A673 (cell line): ENCODE measurements at regions not wholly inside any gene's neighbourhood (a gene's known extent, or its start where the extent isn't known, plus 50 kb on each side); places are given as distances from the start of the nearest gene placed in this dataset.

Experiments
- BruUV-seq: library from RNA; stranded (reverse); fragments of 400-500 nt; replicated peaks from 2 replicates; lab custom pipeline; 2021; lab: Mats Ljungman, UMichigan
- CTCF ChIA-PET: fragments of 300-600 bp; sonication (Branson Sonifier 250); formaldehyde crosslinking; loops from one replicate; lab custom pipeline; 2022; ENCODE audit warnings: antibody characterized with exemption; lab: Charles Lee
- POLR2A ChIA-PET: fragments of 300-600 bp; sonication (Branson Sonifier 250); formaldehyde crosslinking; loops from one replicate; lab custom pipeline; 2022; ENCODE audit warnings: antibody characterized with exemption; ENCODE audit not compliant: low non-redundant PET; lab: Charles Lee
- DNase-seq: peaks from one replicate; pipeline ENCODE4 v3.0.0-alpha.2; 2015; ENCODE audit warnings: low spot score
- H3K27ac ChIP-seq: fragments of 200-600 bp; sonication (generic); 2 replicates; pipeline ENCODE4 v1.5.1; 2016; ENCODE audit warnings: mixed run types, low read depth, mild to moderate bottlenecking, mixed read lengths, antibody characterized with exemption, low read length; ENCODE audit not compliant: poor library complexity, severe bottlenecking
- H3K27me3 ChIP-seq: fragments of 200-600 bp; sonication (generic); replicated peaks from 2 replicates; pipeline ENCODE4 v1.6.1; 2017; ENCODE audit warnings: mixed run types, low read depth, mild to moderate bottlenecking, mixed read lengths, antibody characterized with exemption, low read length; ENCODE audit not compliant: insufficient read depth, poor library complexity
- H3K36me3 ChIP-seq: fragments of 200-600 bp; sonication (generic); 2 replicates; pipeline ENCODE4 v1.6.1; 2016; ENCODE audit warnings: mixed run types, mild to moderate bottlenecking, mixed read lengths, antibody characterized with exemption, low read length; ENCODE audit not compliant: insufficient read depth, poor library complexity, severe bottlenecking
- H3K4me1 ChIP-seq: fragments of 200-600 bp; sonication (generic); 2 replicates; pipeline ENCODE4 v1.6.1; 2017; ENCODE audit warnings: mixed run types, mild to moderate bottlenecking, mixed read lengths, antibody characterized with exemption, low read length; ENCODE audit not compliant: insufficient read depth, poor library complexity, severe bottlenecking
- H3K4me3 ChIP-seq: fragments of 200-600 bp; sonication (generic); 2 replicates; pipeline ENCODE4 v1.5.1; 2016; ENCODE audit warnings: low read depth, mixed run types, mild to moderate bottlenecking, mixed read lengths, low read length; ENCODE audit not compliant: poor library complexity, severe bottlenecking
- H3K9me3 ChIP-seq: fragments of 200-600 bp; sonication (generic); 2 replicates; pipeline ENCODE4 v1.6.1; 2016; ENCODE audit warnings: mixed run types, low read depth, mild to moderate bottlenecking, mixed read lengths, antibody characterized with exemption, low read length; ENCODE audit not compliant: poor library complexity, severe bottlenecking
- CTCF ChIP-seq: fragments of 300-800, 200-600 bp; sonication (generic); conservative IDR thresholded peaks from 2 replicates; pipeline ENCODE4 v1.5.1; 2017; ENCODE audit warnings: low read depth, mild to moderate bottlenecking, antibody characterized with exemption, low read length, moderate library complexity, mixed read lengths
- EZH2 ChIP-seq: fragments of 200-600 bp; sonication (generic); IDR thresholded peaks from 2 replicates; pipeline ENCODE4 v1.6.1; 2017; ENCODE audit warnings: borderline replicate concordance, low read depth, mild to moderate bottlenecking, mixed read lengths, antibody characterized with exemption, low read length; ENCODE audit not compliant: poor library complexity, severe bottlenecking
- intact Hi-C: fragments of 100-400 bp; cut with micrococcal nuclease; formaldehyde crosslinking; loops from one replicate; pipeline ENCODE4 v1.10.0; 2022; ENCODE audit not compliant: unreplicated experiment

GRCh38 chr12:96134200-96134599, 60.0 kb upstream of the ELK3 start:
- ChIA-PET CTCF (no interaction called here), POLR2A (no interaction called here)
- intact Hi-C loops, result no loop called here
- no peak overlapping the region for H3K27ac ChIP-seq
- no peaks in the 10 kb centered on the region for H3K4me1 ChIP-seq
- H3K36me3 ChIP-seq, result no peaks in the 10 kb centered on the region
- H3K9me3 ChIP-seq, result no peaks in the 10 kb centered on the region
- no TSS peak for BruUV-seq
- DNase-seq, result no peak
- H3K4me3 ChIP-seq, result no peak overlapping the region
- TF ChIP-seq CTCF (no peak), EZH2 (no peak)
- no peaks in the 10 kb centered on the region for H3K27me3 ChIP-seq

- Histone ChIP-seq H3K27ac (no peak overlapping the region), H3K4me1 (no peaks in the 10 kb centered on the region)
Observed at GRCh38 chr12:96136161-96136560, 58.0 kb upstream of the ELK3 start.

GRCh38 chr12:96136725-96137378, 57.3 kb upstream of the ELK3 start:
- BruUV-seq, result no TSS peak
- intact Hi-C loops, result no loop called here
- CTCF ChIA-PET, result no interaction called here

More at GRCh38 chr12:96136161-96136560, 58.0 kb upstream of the ELK3 start:
- H3K9me3 ChIP-seq, result no peaks in the 10 kb centered on the region
- DNase-seq, result no peak
- CTCF ChIA-PET, result no interaction called here
- POLR2A ChIA-PET, result no interaction called here
- no peaks in the 10 kb centered on the region for H3K27me3 ChIP-seq
- BruUV-seq, result no TSS peak
- no peak for TF ChIP-seq CTCF
- no peak for TF ChIP-seq EZH2
- intact Hi-C loops, result no loop called here
- H3K4me3 ChIP-seq, result no peak overlapping the region
- no peaks in the 10 kb centered on the region for H3K36me3 ChIP-seq

More at GRCh38 chr12:96136725-96137378, 57.3 kb upstream of the ELK3 start:
- H3K36me3 ChIP-seq, result no peaks in the 10 kb centered on the region
- H3K27me3 ChIP-seq, result no peaks in the 10 kb centered on the region
- H3K9me3 ChIP-seq, result no peaks in the 10 kb centered on the region
- TF ChIP-seq CTCF, result no peak
- TF ChIP-seq EZH2, result no peak
- POLR2A ChIA-PET, result no interaction called here
- peak; percentile 9 for DNase-seq
- H3K4me1 ChIP-seq, result no peaks in the 10 kb centered on the region
- no peak overlapping the region for H3K27ac ChIP-seq
- H3K4me3 ChIP-seq, result no peak overlapping the region
